Testis (tissue), 2 donors: ENCODE measurements at regions not wholly inside any gene's neighbourhood (a gene's known extent, or its start where the extent isn't known, plus 50 kb on each side); places are given as distances from the start of the nearest gene placed in this dataset.

Experiments used
- CTCF ChIP-seq, 3 experiments: fragments of 450-650 bp in 2 of 3; fragments of 200-600 bp in 1 of 3; sonication (generic) in 1 of 3; IDR thresholded peaks; one replicate each; pipeline ENCODE4 v1.5.1; 2016 to 2019; ENCODE audit warnings: antibody characterized with exemption in 3 of 3, mild to moderate bottlenecking in 2 of 3, moderate library complexity in 1 of 3
- POLR2A ChIP-seq: fragments of 450-650 bp; IDR thresholded peaks from one replicate; pipeline ENCODE4 v1.6.1; 2017; ENCODE audit warnings: antibody characterized with exemption, mild to moderate bottlenecking, moderate library complexity

- TF ChIP-seq CTCF (IDR thresholded peaks at IDR 0.05) = no peak
- TF ChIP-seq POLR2A = no peak
Measured at GRCh38 chr2:43077876-43078275, 148.5 kb downstream of the ZFP36L2 start.
